Brain pericyte (primary cell): ENCODE measurements at regions not wholly inside any gene's neighbourhood (a gene's known extent, or its start where the extent isn't known, plus 50 kb on each side); places are given as distances from the start of the nearest gene placed in this dataset.

ENCODE experiments used
- DNase-seq: peaks from one replicate; pipeline ENCODE4 v3.0.0-alpha.2; 2012; ENCODE audit warnings: low read depth, low spot score

GRCh38 chr4:19791422-19792123, 460.1 kb upstream of the SLIT2 start:
- DNase-seq = no peak

- no peak for DNase-seq
Measured at GRCh38 chr4:19786616-19787015, 465.1 kb upstream of the SLIT2 start.

GRCh38 chr4:19783667-19784223, 468.0 kb upstream of the SLIT2 start:
- no peak for DNase-seq

- no peak for DNase-seq
Measured at GRCh38 chr4:19780871-19781270, 470.8 kb upstream of the SLIT2 start.

GRCh38 chr4:19776929-19777328, 474.8 kb upstream of the SLIT2 start:
- no peak for DNase-seq

GRCh38 chr4:19776021-19776459, 475.7 kb upstream of the SLIT2 start:
- DNase-seq = peak; percentile 34

- no peak for DNase-seq
Measured at GRCh38 chr4:19774690-19775256, 476.9 kb upstream of the SLIT2 start.

GRCh38 chr4:19772581-19772980, 479.1 kb upstream of the SLIT2 start:
- no peak for DNase-seq

GRCh38 chr4:19756661-19757060, 495.0 kb upstream of the SLIT2 start:
- no peak for DNase-seq

- no peak for DNase-seq
Measured at GRCh38 chr4:19752599-19752998, 499.1 kb upstream of the SLIT2 start.

GRCh38 chr4:19748519-19749479, 502.9 kb upstream of the SLIT2 start:
- DNase-seq = no peak

GRCh38 chr4:19746377-19746776, 505.3 kb upstream of the SLIT2 start:
- no peak for DNase-seq

GRCh38 chr4:19743115-19743638, 508.5 kb upstream of the SLIT2 start:
- DNase-seq = no peak

GRCh38 chr4:19739101-19739651, 512.5 kb upstream of the SLIT2 start:
- peak; percentile 72 for DNase-seq

- no peak for DNase-seq
Measured at GRCh38 chr4:19736968-19737756, 514.5 kb upstream of the SLIT2 start.

GRCh38 chr4:19735012-19735411, 516.7 kb upstream of the SLIT2 start:
- DNase-seq = no peak

- DNase-seq = no peak
Measured at GRCh38 chr4:19729886-19730651, 521.6 kb upstream of the SLIT2 start.

- no peak for DNase-seq
Measured at GRCh38 chr4:19728773-19729172, 522.9 kb upstream of the SLIT2 start.

- no peak for DNase-seq
Measured at GRCh38 chr4:19727141-19727540, 524.6 kb upstream of the SLIT2 start.

GRCh38 chr4:19725130-19725529, 526.6 kb upstream of the SLIT2 start:
- DNase-seq = no peak
